ENCODE measurements at regions not wholly inside any gene's neighbourhood (a gene's known extent, or its start where the extent isn't known, plus 50 kb on each side); places are given as distances from the start of the nearest gene placed in this dataset.
"Not testable (repeated sequence)": the region's sequence is repeated elsewhere in the genome, so short reads cannot be mapped to it uniquely, and the experiment has no call there.

DNA sequence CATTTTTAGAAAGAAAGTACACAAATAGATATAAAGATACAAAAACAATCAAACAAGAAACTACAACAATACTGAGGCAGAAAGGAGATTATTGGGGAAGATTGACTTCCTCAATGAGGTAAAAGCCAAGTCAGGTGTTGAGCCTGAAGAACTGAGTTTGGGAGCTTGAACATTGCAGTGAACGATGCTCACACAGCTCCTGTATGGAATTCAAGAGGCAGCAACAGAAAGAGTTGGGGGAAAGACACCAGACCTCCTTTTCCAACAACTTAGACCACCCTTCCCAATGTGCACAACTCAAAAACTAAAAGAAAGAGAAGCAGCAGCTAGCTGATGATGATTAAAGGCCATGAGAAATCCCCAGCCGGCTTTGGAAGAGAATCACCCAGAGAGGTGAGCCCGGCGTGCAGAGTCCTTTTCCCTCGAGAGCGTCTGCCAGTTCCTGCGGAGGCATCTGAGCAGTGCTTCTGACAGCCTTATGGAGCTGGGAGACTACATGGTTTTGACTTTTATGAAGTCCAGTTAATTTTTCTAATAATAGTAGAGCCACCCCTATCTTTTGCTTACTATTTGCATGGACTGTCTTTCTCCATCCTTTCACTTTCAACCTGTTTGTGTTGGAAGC is 106.9 kb upstream of the RFX8 start:
- Histone ChIP-seq H3K4me3 (no peak overlapping the region), H3K9me2 (replicated peaks; ENCODE audit: insufficient read depth) (no peaks in the 10 kb centered on the region), H3K9me3 (ENCODE audit: low read depth) (no peaks in the 10 kb centered on the region), H3K79me2 (no peaks in the 10 kb centered on the region), H3K4me2 (no peak overlapping the region), H3K27me3 (no peaks in the 10 kb centered on the region), H3K36me3 (replicated peaks; ENCODE audit: insufficient read depth, low read depth) (no peaks in the 10 kb centered on the region), H3K4me1 (ENCODE audit: insufficient read depth) (no peaks in the 10 kb centered on the region), H2AFZ (no peak overlapping the region), H4K20me1 (ENCODE audit: insufficient read depth, poor library complexity, severe bottlenecking) (no peaks in the 10 kb centered on the region), H3K27ac (no peak overlapping the region)
- TF ChIP-seq EZH2 (IDR thresholded peaks at IDR 0.05; ENCODE audit: borderline replicate concordance), result no peak
- TF ChIP-seq EZH2phosphoT487 (IDR thresholded peaks at IDR 0.05; ENCODE audit: low read depth, severe bottlenecking, unreplicated experiment), result no peak
- TF ChIP-seq, protein P1, sequence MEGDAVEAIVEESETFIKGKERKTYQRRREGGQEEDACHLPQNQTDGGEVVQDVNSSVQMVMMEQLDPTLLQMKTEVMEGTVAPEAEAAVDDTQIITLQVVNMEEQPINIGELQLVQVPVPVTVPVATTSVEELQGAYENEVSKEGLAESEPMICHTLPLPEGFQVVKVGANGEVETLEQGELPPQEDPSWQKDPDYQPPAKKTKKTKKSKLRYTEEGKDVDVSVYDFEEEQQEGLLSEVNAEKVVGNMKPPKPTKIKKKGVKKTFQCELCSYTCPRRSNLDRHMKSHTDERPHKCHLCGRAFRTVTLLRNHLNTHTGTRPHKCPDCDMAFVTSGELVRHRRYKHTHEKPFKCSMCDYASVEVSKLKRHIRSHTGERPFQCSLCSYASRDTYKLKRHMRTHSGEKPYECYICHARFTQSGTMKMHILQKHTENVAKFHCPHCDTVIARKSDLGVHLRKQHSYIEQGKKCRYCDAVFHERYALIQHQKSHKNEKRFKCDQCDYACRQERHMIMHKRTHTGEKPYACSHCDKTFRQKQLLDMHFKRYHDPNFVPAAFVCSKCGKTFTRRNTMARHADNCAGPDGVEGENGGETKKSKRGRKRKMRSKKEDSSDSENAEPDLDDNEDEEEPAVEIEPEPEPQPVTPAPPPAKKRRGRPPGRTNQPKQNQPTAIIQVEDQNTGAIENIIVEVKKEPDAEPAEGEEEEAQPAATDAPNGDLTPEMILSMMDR (IDR thresholded peaks at IDR 0.05; ENCODE audit: poor library complexity), result no peak
- DNase-seq (ENCODE audit: low spot score), result no peak
- 92% methylated on average over 7 of the region's 7 CpGs for WGBS (ENCODE audit: low lambda C conversion rate, missing lambda C conversion rate)

DNA sequence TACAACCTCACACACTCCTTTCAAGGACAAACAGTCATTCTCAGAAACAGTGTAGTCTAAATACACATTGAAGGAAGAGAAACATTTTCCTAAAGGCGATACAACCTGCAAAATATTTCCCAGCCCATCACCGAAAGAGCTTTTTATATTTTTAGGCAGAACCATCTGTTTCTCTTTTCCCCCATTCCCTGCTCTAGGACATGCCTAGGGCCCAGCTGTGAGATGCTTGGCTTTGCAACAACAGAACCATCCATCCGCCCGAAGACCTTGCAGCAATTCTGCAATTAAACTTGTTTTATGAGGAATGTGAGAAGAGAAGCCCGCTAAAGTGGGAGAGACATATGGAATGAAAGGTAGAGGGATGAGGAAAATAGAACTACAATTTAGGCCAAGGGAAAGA is 105.6 kb upstream of the RFX8 start:
- Histone ChIP-seq H3K4me1 (ENCODE audit: insufficient read depth) (no peaks in the 10 kb centered on the region), H3K9me2 (replicated peaks; ENCODE audit: insufficient read depth) (no peaks in the 10 kb centered on the region), H3K27ac (no peak overlapping the region), H4K20me1 (ENCODE audit: insufficient read depth, poor library complexity, severe bottlenecking) (no peaks in the 10 kb centered on the region), H3K9me3 (ENCODE audit: low read depth) (no peaks in the 10 kb centered on the region), H3K4me3 (no peak overlapping the region), H3K36me3 (replicated peaks; ENCODE audit: insufficient read depth, low read depth) (no peaks in the 10 kb centered on the region), H3K79me2 (no peaks in the 10 kb centered on the region), H3K27me3 (no peaks in the 10 kb centered on the region), H3K4me2 (no peak overlapping the region), H2AFZ (no peak overlapping the region)
- TF ChIP-seq EZH2phosphoT487 (IDR thresholded peaks at IDR 0.05; ENCODE audit: low read depth, severe bottlenecking, unreplicated experiment) (no peak), EZH2 (IDR thresholded peaks at IDR 0.05; ENCODE audit: borderline replicate concordance) (no peak)
- TF ChIP-seq, protein P1 (IDR thresholded peaks at IDR 0.05; ENCODE audit: poor library complexity), result no peak
- WGBS (ENCODE audit: low lambda C conversion rate, missing lambda C conversion rate), result 76% methylated on average over 5 of the region's 5 CpGs
- no peak for DNase-seq (ENCODE audit: low spot score)

DNA sequence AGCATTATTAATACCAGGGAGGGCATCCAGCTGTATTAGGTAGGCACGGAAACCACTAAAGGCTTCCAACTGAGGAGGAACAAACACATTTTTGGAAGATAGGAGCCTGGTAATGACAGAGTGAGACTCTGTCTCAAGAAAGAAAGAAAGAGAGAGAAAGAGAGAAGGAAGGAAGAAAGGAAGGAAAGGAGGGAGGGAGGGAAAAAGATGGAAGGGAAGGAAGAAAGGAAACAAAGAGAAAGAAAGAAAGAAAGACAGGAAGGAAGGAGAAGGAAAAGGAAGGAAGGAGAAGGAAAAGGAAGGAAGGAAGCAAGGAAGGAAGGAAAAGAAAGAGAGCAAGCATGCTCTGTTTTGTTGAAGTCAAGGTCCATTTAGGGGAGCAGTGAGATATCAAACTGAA is 103.8 kb upstream of the RFX8 start:
- Histone ChIP-seq H3K4me1 (ENCODE audit: insufficient read depth) (no peaks in the 10 kb centered on the region), H3K79me2 (no peaks in the 10 kb centered on the region), H3K36me3 (replicated peaks; ENCODE audit: insufficient read depth, low read depth) (no peaks in the 10 kb centered on the region), H3K9me3 (ENCODE audit: low read depth) (no peaks in the 10 kb centered on the region), H3K4me3 (no peak overlapping the region), H3K4me2 (no peak overlapping the region), H3K27me3 (no peaks in the 10 kb centered on the region), H3K9me2 (replicated peaks; ENCODE audit: insufficient read depth) (no peaks in the 10 kb centered on the region), H4K20me1 (ENCODE audit: insufficient read depth, poor library complexity, severe bottlenecking) (no peaks in the 10 kb centered on the region), H3K27ac (no peak overlapping the region), H2AFZ (no peak overlapping the region)
- DNase-seq (ENCODE audit: low spot score), result no peak
- no peak for TF ChIP-seq EZH2phosphoT487 (IDR thresholded peaks at IDR 0.05; ENCODE audit: low read depth, severe bottlenecking, unreplicated experiment)
- TF ChIP-seq, protein P1 (IDR thresholded peaks at IDR 0.05; ENCODE audit: poor library complexity), result no peak
- WGBS (ENCODE audit: low lambda C conversion rate, missing lambda C conversion rate), result 100% methylated on average over 1 of the region's 1 CpG

DNA sequence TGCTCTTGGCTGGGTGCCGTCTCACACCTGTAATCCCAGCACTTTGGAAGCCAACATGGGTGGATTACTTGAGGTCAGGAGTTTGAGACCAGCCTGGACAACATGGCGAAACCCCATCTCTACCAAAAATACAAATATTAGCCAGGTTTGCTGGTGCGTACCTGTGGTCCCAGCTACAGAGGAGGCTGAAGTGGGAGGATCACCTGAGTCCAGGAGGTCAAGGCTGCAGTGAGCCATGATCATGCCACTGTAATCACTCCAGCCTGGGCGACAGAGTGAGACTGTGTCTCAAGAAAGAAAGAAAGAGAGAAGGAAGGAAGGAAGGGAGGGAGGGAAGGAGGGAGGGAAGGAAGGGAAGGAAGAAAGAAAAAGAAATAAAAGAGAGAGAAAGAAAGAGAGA is 103.2 kb upstream of the RFX8 start:
- not testable (repeated sequence) for H3K4me3 ChIP-seq; H3K79me2 ChIP-seq; H3K4me2 ChIP-seq; H3K9me2 ChIP-seq (replicated peaks; ENCODE audit: insufficient read depth); H2AFZ ChIP-seq; H3K9me3 ChIP-seq (ENCODE audit: low read depth); H3K36me3 ChIP-seq (replicated peaks; ENCODE audit: insufficient read depth, low read depth); H4K20me1 ChIP-seq (ENCODE audit: insufficient read depth, poor library complexity, severe bottlenecking); DNase-seq (ENCODE audit: low spot score); H3K27me3 ChIP-seq; H3K27ac ChIP-seq; H3K4me1 ChIP-seq (ENCODE audit: insufficient read depth)
- 87% methylated on average over 4 of the region's 4 CpGs for WGBS (ENCODE audit: low lambda C conversion rate, missing lambda C conversion rate)
